Osteoblast (primary cell): ENCODE measurements at regions not wholly inside any gene's neighbourhood (a gene's known extent, or its start where the extent isn't known, plus 50 kb on each side); places are given as distances from the start of the nearest gene placed in this dataset.

Experiments
- DNase-seq: peaks from one replicate; pipeline ENCODE4 v3.0.0; 2011; ENCODE audit warnings: low spot score, mixed read lengths; ENCODE audit not compliant: insufficient read length; ENCODE audit errors: missing footprints
- H2AFZ ChIP-seq: 2 replicates; pipeline ENCODE4 v1.6.0; 2011; ENCODE audit warnings: mild to moderate bottlenecking, low read length
- H3K27ac ChIP-seq: 2 replicates; pipeline ENCODE4 v1.5.1; 2011; ENCODE audit warnings: mild to moderate bottlenecking, low read depth, low read length, moderate library complexity
- H3K27me3 ChIP-seq: 2 replicates; pipeline ENCODE4 v1.6.0; 2012; ENCODE audit warnings: mild to moderate bottlenecking, control low read depth, inconsistent platforms, low read length, moderate library complexity; ENCODE audit not compliant: insufficient read depth
- H3K36me3 ChIP-seq: 2 replicates; pipeline ENCODE4 v1.5.1; 2011; ENCODE audit warnings: mild to moderate bottlenecking, low read length, control low read depth, moderate library complexity; ENCODE audit not compliant: insufficient read depth
- H3K4me1 ChIP-seq: 2 replicates; pipeline ENCODE4 v1.5.1; 2011; ENCODE audit warnings: mild to moderate bottlenecking, low read length, control low read depth, moderate library complexity; ENCODE audit not compliant: insufficient read depth
- H3K4me2 ChIP-seq: 2 replicates; pipeline ENCODE4 v1.6.0; 2011; ENCODE audit warnings: mild to moderate bottlenecking, low read length; ENCODE audit not compliant: insufficient read depth
- H3K4me3 ChIP-seq: fragments of 200-600 bp; sonication (generic); 3 replicates; pipeline ENCODE4 v1.5.1; 2012; ENCODE audit warnings: mild to moderate bottlenecking, low read length, inconsistent platforms; ENCODE audit not compliant: insufficient read depth
- H3K79me2 ChIP-seq: 2 replicates; pipeline ENCODE4 v1.6.0; 2012; ENCODE audit warnings: mild to moderate bottlenecking, low read length, control low read depth, inconsistent platforms; ENCODE audit not compliant: insufficient read depth
- H3K9me3 ChIP-seq: 2 replicates; pipeline ENCODE4 v1.5.1; 2011; ENCODE audit warnings: low read depth, low read length, control low read depth
- H4K20me1 ChIP-seq: 2 replicates; pipeline ENCODE4 v1.6.0; 2012; ENCODE audit warnings: mild to moderate bottlenecking, low read length, control low read depth; ENCODE audit not compliant: insufficient read depth
- TF ChIP-seq, protein P1 (sequence below): IDR thresholded peaks from 2 replicates; pipeline ENCODE4 v1.5.1; 2011; ENCODE audit warnings: mild to moderate bottlenecking, low read depth, low read length, moderate library complexity; ENCODE audit errors: extremely low read depth

DNA sequence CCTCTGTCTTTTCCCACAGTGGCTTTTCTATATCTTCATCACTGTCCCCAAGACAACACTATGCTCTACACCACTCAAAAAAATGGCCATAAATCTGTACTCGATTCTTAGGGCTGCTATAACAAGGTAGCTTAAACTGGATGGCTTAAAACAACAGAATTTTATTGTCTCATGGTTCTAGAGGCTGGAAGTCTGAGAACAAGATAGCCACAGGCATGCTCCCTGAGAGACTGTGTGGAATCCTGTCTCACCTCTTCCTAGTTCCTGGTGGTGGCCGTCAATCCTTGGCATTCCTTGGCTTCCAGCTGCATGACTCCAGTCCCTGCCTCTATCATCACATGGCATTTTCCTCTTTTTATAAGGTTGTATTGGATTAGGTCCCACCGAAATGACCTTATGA is 70.7 kb upstream of the DCLK2 start:
- Histone ChIP-seq H3K4me1 (peaks cover 62% of the 10 kb centered on the region), H3K27ac (peak overlapping the region; percentile 32)
- DNase-seq, result no peak

DNA sequence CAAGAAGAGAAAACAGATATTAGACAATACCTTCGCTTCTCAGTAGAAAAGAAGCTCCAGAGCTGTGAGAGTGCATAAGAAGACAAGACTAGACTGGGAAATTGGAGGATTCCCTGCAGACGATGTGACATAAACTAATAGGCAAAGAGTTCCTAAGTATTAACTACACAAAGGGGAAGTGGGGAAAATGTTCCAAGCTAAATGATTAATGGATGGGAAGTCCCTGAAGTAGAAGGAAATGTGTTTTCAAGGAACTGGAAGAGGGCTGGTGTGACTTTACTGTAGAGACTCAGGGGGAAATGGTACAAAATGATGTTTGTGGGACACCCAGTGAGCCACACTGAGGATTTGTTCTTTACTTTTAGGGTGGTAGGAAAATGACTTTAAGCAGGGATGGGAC is 69.7 kb upstream of the DCLK2 start:
- H3K27me3 ChIP-seq, result no peaks in the 10 kb centered on the region
- no peak overlapping the region for H3K27ac ChIP-seq
- no peak overlapping the region for H3K4me3 ChIP-seq
- H4K20me1 ChIP-seq, result no peaks in the 10 kb centered on the region
- H3K4me2 ChIP-seq, result no peak overlapping the region
- peaks cover 52% of the 10 kb centered on the region for H3K4me1 ChIP-seq
- no peak overlapping the region for H2AFZ ChIP-seq
- TF ChIP-seq, protein P1, sequence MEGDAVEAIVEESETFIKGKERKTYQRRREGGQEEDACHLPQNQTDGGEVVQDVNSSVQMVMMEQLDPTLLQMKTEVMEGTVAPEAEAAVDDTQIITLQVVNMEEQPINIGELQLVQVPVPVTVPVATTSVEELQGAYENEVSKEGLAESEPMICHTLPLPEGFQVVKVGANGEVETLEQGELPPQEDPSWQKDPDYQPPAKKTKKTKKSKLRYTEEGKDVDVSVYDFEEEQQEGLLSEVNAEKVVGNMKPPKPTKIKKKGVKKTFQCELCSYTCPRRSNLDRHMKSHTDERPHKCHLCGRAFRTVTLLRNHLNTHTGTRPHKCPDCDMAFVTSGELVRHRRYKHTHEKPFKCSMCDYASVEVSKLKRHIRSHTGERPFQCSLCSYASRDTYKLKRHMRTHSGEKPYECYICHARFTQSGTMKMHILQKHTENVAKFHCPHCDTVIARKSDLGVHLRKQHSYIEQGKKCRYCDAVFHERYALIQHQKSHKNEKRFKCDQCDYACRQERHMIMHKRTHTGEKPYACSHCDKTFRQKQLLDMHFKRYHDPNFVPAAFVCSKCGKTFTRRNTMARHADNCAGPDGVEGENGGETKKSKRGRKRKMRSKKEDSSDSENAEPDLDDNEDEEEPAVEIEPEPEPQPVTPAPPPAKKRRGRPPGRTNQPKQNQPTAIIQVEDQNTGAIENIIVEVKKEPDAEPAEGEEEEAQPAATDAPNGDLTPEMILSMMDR, result no peak
- H3K9me3 ChIP-seq, result no peaks in the 10 kb centered on the region
- H3K36me3 ChIP-seq, result no peaks in the 10 kb centered on the region
- no peaks in the 10 kb centered on the region for H3K79me2 ChIP-seq
- DNase-seq, result no peak

More for the DNA sequence above, 70.7 kb upstream of the DCLK2 start:
- Histone ChIP-seq H3K79me2 (no peaks in the 10 kb centered on the region), H3K9me3 (no peaks in the 10 kb centered on the region), H3K4me2 (no peak overlapping the region), H3K4me3 (no peak overlapping the region), H4K20me1 (no peaks in the 10 kb centered on the region), H3K36me3 (no peaks in the 10 kb centered on the region), H3K27me3 (no peaks in the 10 kb centered on the region), H2AFZ (no peak overlapping the region)
- TF ChIP-seq, protein P1, result no peak

DNA sequence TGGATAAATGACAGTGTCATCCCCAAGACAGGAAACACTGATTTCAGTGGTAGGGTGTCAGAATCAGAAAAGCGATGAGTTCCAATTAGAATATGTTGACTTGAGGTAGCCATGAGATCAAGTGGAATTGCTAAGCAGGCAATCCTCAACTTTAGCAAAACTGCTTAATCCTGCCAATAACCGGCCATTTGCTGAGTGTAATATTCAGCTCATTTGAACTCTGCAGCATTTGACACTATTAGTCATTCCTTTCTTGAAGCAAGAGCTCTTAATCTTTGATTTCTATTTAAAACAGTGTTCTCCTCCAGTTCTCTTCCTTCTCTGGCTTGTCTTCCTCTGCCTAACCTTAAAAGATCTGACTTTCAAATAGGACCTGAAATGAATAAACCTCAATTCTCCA is 68.7 kb upstream of the DCLK2 start:
- TF ChIP-seq, protein P1, result no peak
- no peak overlapping the region for H3K27ac ChIP-seq
- no peak for DNase-seq
- H3K36me3 ChIP-seq, result no peaks in the 10 kb centered on the region
- H3K9me3 ChIP-seq, result no peaks in the 10 kb centered on the region
- no peak overlapping the region for H2AFZ ChIP-seq
- H3K79me2 ChIP-seq, result no peaks in the 10 kb centered on the region
- H3K27me3 ChIP-seq, result no peaks in the 10 kb centered on the region
- no peak overlapping the region for H3K4me2 ChIP-seq
- no peak overlapping the region for H3K4me3 ChIP-seq
- H4K20me1 ChIP-seq, result no peaks in the 10 kb centered on the region
- peaks cover 42% of the 10 kb centered on the region for H3K4me1 ChIP-seq

DNA sequence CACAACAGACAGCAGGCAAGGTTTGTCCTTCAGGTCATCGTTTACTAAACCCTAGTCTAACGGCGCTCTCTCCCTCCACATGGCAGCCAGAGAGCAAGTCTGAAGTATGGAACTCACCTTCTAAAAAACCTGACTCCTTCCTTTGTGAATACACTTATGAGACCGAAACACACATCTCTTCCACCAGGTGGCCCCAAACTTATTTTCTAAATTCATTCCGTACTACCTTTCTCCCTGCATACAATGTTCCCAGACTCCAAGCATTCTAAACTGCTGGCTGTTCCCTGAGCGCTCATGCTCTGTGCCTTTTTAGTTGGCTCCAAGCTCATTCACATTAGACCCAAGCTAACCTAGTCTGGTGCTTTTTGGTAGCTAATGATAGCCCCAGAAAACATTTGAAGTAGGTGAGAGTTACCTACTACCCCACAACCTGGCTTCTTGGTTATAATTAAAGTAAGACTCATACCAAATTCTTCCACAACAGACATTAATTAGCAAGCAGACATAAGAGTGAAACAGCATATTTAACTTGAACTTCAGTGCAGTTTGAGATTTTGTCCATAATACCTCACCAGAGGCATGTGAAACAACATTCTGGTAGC is 67.6 kb upstream of the DCLK2 start:
- DNase-seq, result no peak
- no peak overlapping the region for H3K4me3 ChIP-seq
- H3K9me3 ChIP-seq, result no peaks in the 10 kb centered on the region
- no peaks in the 10 kb centered on the region for H4K20me1 ChIP-seq
- peak overlapping the region; percentile 1 for H3K4me2 ChIP-seq
- H2AFZ ChIP-seq, result peak overlapping the region; percentile 64
- H3K27ac ChIP-seq, result no peak overlapping the region
- no peaks in the 10 kb centered on the region for H3K27me3 ChIP-seq
- TF ChIP-seq, protein P1, result peak; percentile 65
- H3K4me1 ChIP-seq, result peaks cover 35% of the 10 kb centered on the region
- no peaks in the 10 kb centered on the region for H3K79me2 ChIP-seq
- no peaks in the 10 kb centered on the region for H3K36me3 ChIP-seq
